ENCODE measurements at regions not wholly inside any gene's neighbourhood (a gene's known extent, or its start where the extent isn't known, plus 50 kb on each side); places are given as distances from the start of the nearest gene placed in this dataset.

DNA sequence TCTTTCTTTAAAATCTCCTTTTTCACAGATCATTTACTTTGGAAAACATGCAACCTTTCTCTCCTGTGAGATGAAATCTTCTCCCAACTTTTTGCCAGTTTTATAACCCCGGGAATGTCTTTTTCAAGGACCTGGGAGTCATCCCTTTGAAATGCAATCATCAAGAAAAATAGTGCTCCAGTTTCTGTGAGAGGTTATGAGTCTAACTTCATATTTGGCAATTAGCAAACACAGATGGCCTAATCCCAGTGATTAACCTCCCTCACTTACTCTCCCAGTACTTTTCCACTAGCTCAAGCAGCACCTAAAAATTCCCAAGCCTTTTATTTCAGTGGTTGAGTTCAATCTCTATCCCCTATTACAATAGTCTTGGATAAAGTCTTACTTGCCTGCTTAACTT lies 185.8 kb upstream of the TMEM106B start:
- TF ChIP-seq EZH2 (IDR thresholded peaks at IDR 0.05; ENCODE audit: borderline replicate concordance, low read depth, low read length, severe bottlenecking), result no peak
- TF ChIP-seq, protein P1, sequence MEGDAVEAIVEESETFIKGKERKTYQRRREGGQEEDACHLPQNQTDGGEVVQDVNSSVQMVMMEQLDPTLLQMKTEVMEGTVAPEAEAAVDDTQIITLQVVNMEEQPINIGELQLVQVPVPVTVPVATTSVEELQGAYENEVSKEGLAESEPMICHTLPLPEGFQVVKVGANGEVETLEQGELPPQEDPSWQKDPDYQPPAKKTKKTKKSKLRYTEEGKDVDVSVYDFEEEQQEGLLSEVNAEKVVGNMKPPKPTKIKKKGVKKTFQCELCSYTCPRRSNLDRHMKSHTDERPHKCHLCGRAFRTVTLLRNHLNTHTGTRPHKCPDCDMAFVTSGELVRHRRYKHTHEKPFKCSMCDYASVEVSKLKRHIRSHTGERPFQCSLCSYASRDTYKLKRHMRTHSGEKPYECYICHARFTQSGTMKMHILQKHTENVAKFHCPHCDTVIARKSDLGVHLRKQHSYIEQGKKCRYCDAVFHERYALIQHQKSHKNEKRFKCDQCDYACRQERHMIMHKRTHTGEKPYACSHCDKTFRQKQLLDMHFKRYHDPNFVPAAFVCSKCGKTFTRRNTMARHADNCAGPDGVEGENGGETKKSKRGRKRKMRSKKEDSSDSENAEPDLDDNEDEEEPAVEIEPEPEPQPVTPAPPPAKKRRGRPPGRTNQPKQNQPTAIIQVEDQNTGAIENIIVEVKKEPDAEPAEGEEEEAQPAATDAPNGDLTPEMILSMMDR (IDR thresholded peaks at IDR 0.05; ENCODE audit: borderline replicate concordance, extremely low read depth, low read length, poor library complexity, severe bottlenecking), result no peak
